ENCODE measurements at regions not wholly inside any gene's neighbourhood (a gene's known extent, or its start where the extent isn't known, plus 50 kb on each side); places are given as distances from the start of the nearest gene placed in this dataset.

- no peak for DNase-seq (ENCODE audit: low spot score)
These were observed 163.2 kb upstream of the ADAMTS16 start for GRCh38 chr5:4976902-4977301.

- no peak for DNase-seq (ENCODE audit: low spot score)
These were observed 162.6 kb upstream of the ADAMTS16 start for GRCh38 chr5:4977416-4978110.

- DNase-seq (ENCODE audit: low spot score) = no peak
These were observed 159.9 kb upstream of the ADAMTS16 start for GRCh38 chr5:4980201-4980600.

- DNase-seq (ENCODE audit: low spot score) = no peak
These were observed 158.5 kb upstream of the ADAMTS16 start for GRCh38 chr5:4981608-4982007.

- no peak for DNase-seq (ENCODE audit: low spot score)
These were observed 156.4 kb upstream of the ADAMTS16 start for GRCh38 chr5:4983701-4984100.

DNA sequence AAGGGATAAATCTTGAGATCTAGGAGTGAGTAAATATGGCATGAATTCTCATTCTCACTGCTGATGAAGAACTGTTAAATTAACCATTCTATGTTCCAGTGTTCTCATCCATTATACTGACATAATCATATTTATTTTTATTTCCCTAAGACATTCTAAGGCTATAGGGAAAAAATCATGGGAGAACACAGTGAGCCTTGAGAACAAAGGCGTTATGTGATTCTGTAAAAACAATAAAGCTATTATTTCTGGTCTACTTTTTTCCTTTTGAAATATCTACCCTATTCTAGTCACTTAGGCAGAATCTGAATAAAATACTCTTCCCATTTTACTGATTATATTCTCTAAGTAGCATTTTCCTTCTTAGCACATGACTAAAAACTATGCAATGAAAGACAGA lies 155.7 kb upstream of the ADAMTS16 start:
- no peak for DNase-seq (ENCODE audit: low spot score)

- DNase-seq (ENCODE audit: low spot score) = no peak
These were observed 152.7 kb upstream of the ADAMTS16 start for GRCh38 chr5:4987431-4987830.

DNA sequence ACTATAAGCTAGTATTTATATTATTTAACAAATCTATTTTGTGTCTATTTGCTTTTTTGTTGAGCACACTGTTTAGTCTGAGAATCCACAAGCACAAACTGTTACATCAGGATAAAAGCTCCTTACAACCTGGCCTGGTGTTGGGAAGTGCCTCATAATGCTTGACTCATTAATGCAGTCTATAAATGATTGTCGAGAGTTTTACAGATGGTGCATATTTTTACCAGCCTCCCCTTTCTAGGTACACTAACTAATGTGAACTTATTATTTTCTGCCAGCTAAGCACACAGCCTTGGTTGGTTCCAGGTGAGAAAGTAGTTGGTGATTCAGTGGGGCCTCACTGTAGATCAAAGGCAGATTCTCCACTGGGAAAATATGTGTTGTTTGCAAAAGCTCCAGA lies 151.0 kb upstream of the ADAMTS16 start:
- DNase-seq (ENCODE audit: low spot score) = no peak

DNA sequence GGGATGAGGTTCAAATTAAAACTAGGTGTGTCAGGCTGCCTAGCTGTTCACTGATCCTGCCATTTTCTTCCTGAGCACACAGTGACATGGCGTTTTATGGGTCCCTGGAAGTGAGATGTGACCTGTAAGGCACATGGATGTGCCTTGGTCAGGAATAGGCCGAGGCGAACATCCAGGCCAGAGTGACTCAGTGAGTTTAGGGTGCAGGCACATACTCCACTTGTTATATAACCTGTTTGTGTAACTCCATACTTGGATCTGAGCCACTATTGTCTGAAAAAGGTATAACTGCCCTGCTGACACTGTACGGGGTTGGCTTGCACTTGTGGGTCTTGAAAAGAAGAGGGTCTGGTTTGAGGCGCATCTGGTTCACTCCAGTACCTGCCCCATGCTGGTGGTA lies 150.1 kb upstream of the ADAMTS16 start:
- no peak for DNase-seq (ENCODE audit: low spot score)

DNA sequence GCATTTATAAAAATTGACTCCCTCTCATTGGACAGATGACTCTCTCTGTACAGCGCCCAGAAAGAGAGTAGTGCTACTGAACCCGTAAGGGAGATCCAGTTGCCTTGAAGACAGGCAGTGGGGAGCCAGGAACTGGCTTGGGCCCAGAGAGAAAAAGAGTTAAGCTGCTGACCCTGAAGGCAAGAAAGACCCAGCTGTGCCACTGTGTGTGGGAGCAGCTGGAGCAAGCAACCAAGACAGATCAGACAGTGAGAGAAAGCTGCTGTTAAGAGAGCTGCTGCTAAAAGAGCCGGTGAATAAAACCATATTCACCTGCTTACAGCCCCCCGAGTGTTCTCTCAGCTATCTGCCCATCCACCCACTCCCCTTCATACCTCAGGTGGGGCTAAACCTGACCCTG lies 149.7 kb upstream of the ADAMTS16 start:
- no peak for DNase-seq (ENCODE audit: low spot score)

- no peak for DNase-seq (ENCODE audit: low spot score)
These were observed 148.2 kb upstream of the ADAMTS16 start for GRCh38 chr5:4991925-4992324.

GRCh38 chr5:4995014-4995413 lies 145.1 kb upstream of the ADAMTS16 start:
- no peak for DNase-seq (ENCODE audit: low spot score)

- DNase-seq (ENCODE audit: low spot score) = no peak
These were observed 134.8 kb upstream of the ADAMTS16 start for GRCh38 chr5:5005353-5005752.

- DNase-seq (ENCODE audit: low spot score) = no peak
These were observed 133.6 kb upstream of the ADAMTS16 start for GRCh38 chr5:5006548-5006947.

GRCh38 chr5:5009240-5009639 lies 130.9 kb upstream of the ADAMTS16 start:
- no peak for DNase-seq (ENCODE audit: low spot score)

- DNase-seq (ENCODE audit: low spot score) = no peak
These were observed 129.0 kb upstream of the ADAMTS16 start for GRCh38 chr5:5011151-5011550.

DNA sequence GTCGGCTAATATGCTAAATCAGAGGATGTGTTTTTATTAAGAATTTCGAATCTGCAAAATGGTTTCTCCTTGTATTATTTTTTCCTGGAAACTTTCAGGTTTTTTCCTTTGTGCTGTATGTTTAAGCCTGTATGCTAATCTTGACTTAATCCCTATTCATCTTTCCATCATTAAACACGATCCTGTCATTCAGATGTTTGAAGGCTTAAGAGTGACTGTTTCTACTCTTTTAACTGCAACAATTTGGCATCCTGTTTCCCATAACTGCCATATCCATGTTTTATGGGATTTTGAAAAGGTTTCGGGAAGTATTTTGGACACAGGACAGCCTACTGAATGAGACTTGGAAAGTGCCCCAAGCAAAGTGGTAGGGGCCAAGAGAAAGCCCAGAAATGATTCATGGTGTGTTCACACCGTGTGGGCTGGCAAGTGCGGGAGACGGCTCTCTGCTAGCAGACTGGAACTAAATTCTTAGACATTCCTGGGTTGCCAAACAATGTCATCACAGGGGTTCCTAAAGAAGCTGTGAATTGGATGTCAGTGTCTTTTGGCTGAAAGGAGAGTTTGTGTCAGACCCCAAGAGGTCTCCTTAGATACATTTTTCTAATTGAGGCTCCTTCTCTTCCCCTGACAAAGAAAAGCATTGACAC lies 125.4 kb upstream of the ADAMTS16 start:
- DNase-seq (ENCODE audit: low spot score) = no peak

- no peak for DNase-seq (ENCODE audit: low spot score)
These were observed 122.1 kb upstream of the ADAMTS16 start for GRCh38 chr5:5017827-5018577.

DNA sequence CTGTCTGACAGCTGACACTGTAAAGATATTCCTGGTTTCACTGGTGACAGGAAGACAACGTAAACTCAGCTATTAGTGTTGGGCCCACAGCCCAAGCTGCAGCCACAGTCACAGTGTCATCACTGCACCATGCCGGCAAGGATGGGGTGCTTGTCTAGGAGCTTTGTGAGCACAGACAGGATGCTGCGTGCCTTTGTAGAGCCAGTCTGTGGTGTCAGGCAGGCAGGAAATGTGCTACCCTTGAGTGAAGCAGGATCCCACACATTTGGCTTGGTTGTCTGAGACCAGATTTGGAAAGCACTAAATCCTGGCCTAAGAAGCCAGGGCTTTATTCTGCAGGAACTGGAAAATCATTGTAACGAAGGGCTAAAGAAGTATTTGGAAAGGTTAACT lies 121.6 kb upstream of the ADAMTS16 start:
- no peak for DNase-seq (ENCODE audit: low spot score)

DNA sequence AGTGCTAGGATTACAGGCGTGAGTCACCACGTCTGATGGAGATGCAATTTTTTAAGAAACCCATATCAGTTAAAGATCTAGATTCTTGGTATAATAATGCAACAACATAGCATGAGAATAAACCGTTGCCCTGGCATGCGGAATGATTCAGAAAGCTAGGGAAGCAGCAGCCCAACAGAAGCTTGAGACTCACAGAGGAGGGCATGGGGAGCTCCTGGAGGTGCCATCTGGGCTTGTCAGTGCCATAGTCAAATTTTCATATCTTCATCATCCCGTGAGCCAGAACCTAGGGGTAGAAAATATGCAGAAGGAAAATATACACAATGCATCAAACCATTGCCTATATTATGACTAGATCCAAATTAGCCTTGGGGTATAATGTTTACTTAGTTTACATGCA lies 118.7 kb upstream of the ADAMTS16 start:
- DNase-seq (ENCODE audit: low spot score) = no peak

DNA sequence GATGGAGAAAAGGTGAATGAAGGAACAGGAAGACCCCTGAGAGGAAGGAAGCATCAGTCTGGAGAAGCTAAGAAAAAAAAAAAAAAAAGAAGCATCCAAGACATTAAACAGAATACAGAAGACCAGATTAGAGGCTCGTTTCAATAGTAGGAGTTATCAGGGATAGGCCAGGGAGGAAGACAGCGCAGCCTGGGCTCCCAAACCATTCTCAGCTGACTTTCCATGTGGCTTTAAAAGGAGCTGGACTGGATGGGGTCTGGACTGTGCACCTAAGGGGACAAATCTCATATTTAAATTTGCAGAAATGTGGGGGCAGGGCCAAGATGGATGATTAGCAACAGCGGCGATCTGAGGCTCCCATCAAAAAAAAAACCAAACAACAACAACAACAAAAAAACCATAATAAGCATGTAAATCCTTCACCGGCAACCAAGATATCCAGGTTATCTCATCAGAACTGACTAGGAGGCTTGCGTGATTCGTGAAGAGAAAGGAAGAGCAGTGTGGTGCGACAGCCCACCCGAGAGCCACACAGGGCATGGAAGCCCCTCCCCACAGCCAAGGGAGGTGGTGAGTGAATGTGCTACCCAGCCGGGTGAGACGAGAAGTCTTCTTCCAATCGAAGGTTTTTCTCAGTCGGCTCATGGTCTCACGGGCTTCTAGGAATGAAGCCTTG lies 114.9 kb upstream of the ADAMTS16 start:
- DNase-seq (ENCODE audit: low spot score) = no peak

Data from mesenteric fat pad (tissue), 1 donor.